DMS 273 (cell line): ENCODE measurements at regions not wholly inside any gene's neighbourhood (a gene's known extent, or its start where the extent isn't known, plus 50 kb on each side); places are given as distances from the start of the nearest gene placed in this dataset.

Experiments
- DNase-seq: peaks from one replicate; lab custom pipeline; 2025; ENCODE audit not compliant: unreplicated experiment; lab: John Stamatoyannopoulos, UW

- DNase-seq: no peak
Observed at GRCh38 chr5:105397749-105398148, 1835.2 kb upstream of the NUDT12 start.

- no peak for DNase-seq
Observed at GRCh38 chr5:105392710-105393149, 1830.1 kb upstream of the NUDT12 start.

- no peak for DNase-seq
Observed at GRCh38 chr5:105392122-105392709, 1829.6 kb upstream of the NUDT12 start.

GRCh38 chr5:105380126-105380525 lies 1817.5 kb upstream of the NUDT12 start:
- DNase-seq: no peak

- no peak for DNase-seq
Observed at GRCh38 chr5:105371169-105371568, 1808.6 kb upstream of the NUDT12 start.

GRCh38 chr5:105350486-105351140 lies 1788.0 kb upstream of the NUDT12 start:
- no peak for DNase-seq

GRCh38 chr5:105331558-105331957 lies 1769.0 kb upstream of the NUDT12 start:
- DNase-seq: no peak

GRCh38 chr5:105330185-105330584 lies 1767.6 kb upstream of the NUDT12 start:
- DNase-seq: no peak

- no peak for DNase-seq
Observed at GRCh38 chr5:105304859-105305258, 1742.3 kb upstream of the NUDT12 start.

- no peak for DNase-seq
Observed at GRCh38 chr5:105288946-105289345, 1726.4 kb upstream of the NUDT12 start.

- no peak for DNase-seq
Observed at GRCh38 chr5:105283134-105283533, 1720.5 kb upstream of the NUDT12 start.

GRCh38 chr5:105274079-105274478 lies 1711.5 kb upstream of the NUDT12 start:
- DNase-seq: no peak

GRCh38 chr5:105263515-105263914 lies 1700.9 kb upstream of the NUDT12 start:
- DNase-seq: no peak

- DNase-seq: no peak
Observed at GRCh38 chr5:105259581-105260217, 1697.1 kb upstream of the NUDT12 start.

- DNase-seq: no peak
Observed at GRCh38 chr5:105238561-105238960, 1676.0 kb upstream of the NUDT12 start.

GRCh38 chr5:105230516-105231157 lies 1668.0 kb upstream of the NUDT12 start:
- no peak for DNase-seq

- DNase-seq: no peak
Observed at GRCh38 chr5:105218018-105218417, 1655.4 kb upstream of the NUDT12 start.

- no peak for DNase-seq
Observed at GRCh38 chr5:105213078-105213477, 1650.5 kb upstream of the NUDT12 start.

- peak; percentile 17 for DNase-seq
Observed at GRCh38 chr5:105207066-105207465, 1644.5 kb upstream of the NUDT12 start.

- DNase-seq: no peak
Observed at GRCh38 chr5:105197531-105197930, 1634.9 kb upstream of the NUDT12 start.

GRCh38 chr5:105195765-105196164 lies 1633.2 kb upstream of the NUDT12 start:
- DNase-seq: no peak

GRCh38 chr5:105172918-105173317 lies 1610.3 kb upstream of the NUDT12 start:
- DNase-seq: no peak
